GM23248 (cell line): ENCODE measurements at regions not wholly inside any gene's neighbourhood (a gene's known extent, or its start where the extent isn't known, plus 50 kb on each side); places are given as distances from the start of the nearest gene placed in this dataset.

ENCODE experiments used
- DNase-seq: peaks from one replicate; pipeline ENCODE4 v3.0.0-alpha.2; 2015
- H2AFZ ChIP-seq: fragments of 200-600 bp; sonication (generic); 2 replicates; pipeline ENCODE4 v1.6.1; 2016; ENCODE audit warnings: antibody characterized with exemption
- H3F3A ChIP-seq: fragments of 200-600 bp; sonication (generic); 2 replicates; pipeline ENCODE4 v1.6.1; 2016; ENCODE audit warnings: mild to moderate bottlenecking, antibody characterized with exemption, mixed run types; ENCODE audit not compliant: insufficient read depth
- H3K27ac ChIP-seq: fragments of 200-600 bp; sonication (generic); 2 replicates; pipeline ENCODE4 v1.5.1; 2016; ENCODE audit warnings: mild to moderate bottlenecking
- H3K27me3 ChIP-seq: fragments of 200-600 bp; sonication (generic); replicated peaks from 2 replicates; pipeline ENCODE4 v1.6.1; 2016; ENCODE audit warnings: mild to moderate bottlenecking; ENCODE audit not compliant: insufficient read depth
- H3K36me3 ChIP-seq: fragments of 200-600 bp; sonication (generic); 2 replicates; pipeline ENCODE4 v1.6.1; 2016; ENCODE audit warnings: low read depth, mild to moderate bottlenecking
- H3K4me1 ChIP-seq: fragments of 200-600 bp; sonication (generic); 2 replicates; pipeline ENCODE4 v1.6.1; 2016; ENCODE audit warnings: mild to moderate bottlenecking; ENCODE audit not compliant: insufficient read depth
- H3K4me2 ChIP-seq: fragments of 200-600 bp; sonication (generic); one replicate; pipeline ENCODE4 v1.6.1; 2016; ENCODE audit warnings: mild to moderate bottlenecking; ENCODE audit not compliant: unreplicated experiment
- H3K4me3 ChIP-seq: fragments of 200-600 bp; sonication (generic); 2 replicates; pipeline ENCODE4 v1.5.1; 2016; ENCODE audit warnings: mild to moderate bottlenecking
- H3K79me2 ChIP-seq: fragments of 200-600 bp; sonication (generic); 2 replicates; pipeline ENCODE4 v1.6.1; 2016; ENCODE audit warnings: mild to moderate bottlenecking; ENCODE audit not compliant: insufficient read depth
- H3K9ac ChIP-seq: fragments of 200-600 bp; sonication (generic); 2 replicates; pipeline ENCODE4 v1.6.1; 2016; ENCODE audit warnings: mild to moderate bottlenecking
- H3K9me2 ChIP-seq: fragments of 200-600 bp; sonication (generic); 2 replicates; pipeline ENCODE4 v1.6.1; 2016; ENCODE audit warnings: mixed run types, mild to moderate bottlenecking, moderate library complexity; ENCODE audit not compliant: insufficient read depth
- H3K9me3 ChIP-seq: fragments of 200-600 bp; sonication (generic); one replicate; pipeline ENCODE4 v1.6.1; 2017; ENCODE audit warnings: low read depth
- H4K20me1 ChIP-seq: fragments of 200-600 bp; sonication (generic); 2 replicates; pipeline ENCODE4 v1.6.0; 2016; ENCODE audit not compliant: insufficient read depth
- EZH2 ChIP-seq: fragments of 200-600 bp; sonication (generic); IDR thresholded peaks from 2 replicates; pipeline ENCODE4 v1.6.1; 2018; ENCODE audit warnings: antibody characterized with exemption, mild to moderate bottlenecking; ENCODE audit not compliant: insufficient read depth, poor library complexity, severe bottlenecking
- EZH2phosphoT487 ChIP-seq: fragments of 200-600 bp; sonication (generic); IDR thresholded peaks from 2 replicates; pipeline ENCODE4 v1.6.1; 2018; ENCODE audit warnings: antibody characterized with exemption, moderate library complexity, mild to moderate bottlenecking, low read depth; ENCODE audit not compliant: insufficient read depth
- WGBS, 2 experiments: methylation state at CpG; one replicate each; pipeline ENCODE4 v1.1.6; 2015 to 2017; ENCODE audit warnings: low lambda C conversion rate in 2 of 2, low coverage in 1 of 2; ENCODE audit errors: missing lambda C conversion rate in 2 of 2; 5-methylcytosine and 5-hydroxymethylcytosine counted together
- in situ Hi-C: fragments of 300-500 bp; cut with MboI; formaldehyde crosslinking; loops from 2 replicates; pipeline ENCODE4 v1.15.0; 2020

DNA sequence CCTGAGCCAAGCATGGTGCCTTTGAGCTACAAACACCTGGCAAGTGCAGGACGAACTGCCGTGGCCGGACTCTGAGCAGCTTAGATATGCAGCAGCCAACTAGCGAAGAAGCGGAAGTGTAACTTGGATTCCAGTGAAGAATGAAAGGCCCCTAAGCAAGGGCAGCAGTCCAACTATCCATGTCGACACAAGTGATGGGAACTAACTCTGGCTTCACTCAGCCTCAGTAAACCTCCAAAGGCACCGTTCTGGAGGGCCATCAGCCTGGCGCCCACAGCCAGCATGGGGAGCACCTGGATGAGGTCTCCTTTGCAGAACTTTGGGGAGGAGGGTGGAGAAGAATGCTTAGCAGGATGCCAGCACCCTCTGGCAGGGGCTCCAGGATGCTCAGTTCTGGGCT lies 78.4 kb upstream of the MLN start:
- Histone ChIP-seq H3K9ac (no peak overlapping the region), H3K9me2 (no peaks in the 10 kb centered on the region), H3K79me2 (no peaks in the 10 kb centered on the region), H3K27ac (no peak overlapping the region), H3F3A (peaks cover 23% of the 10 kb centered on the region), H3K36me3 (no peaks in the 10 kb centered on the region), H3K27me3 (0 out of 2 replicates have a peak, but pooled peaks cover 4% of the 10 kb centered on the region), H2AFZ (no peak overlapping the region), H3K4me2 (no peak overlapping the region), H4K20me1 (no peaks in the 10 kb centered on the region), H3K4me1 (peaks cover 27% of the 10 kb centered on the region), H3K9me3 (no peaks in the 10 kb centered on the region), H3K4me3 (no peak overlapping the region)
- TF ChIP-seq EZH2: no peak
- TF ChIP-seq EZH2phosphoT487: no peak
- in situ Hi-C loops: no loop called here
- WGBS, 2 experiments: 85 to 90% methylated on average over 8 of the region's 8 CpGs
- no peak for DNase-seq

- WGBS, 2 experiments: 90 to 95% methylated on average over 12 of the region's 12 CpGs
- H3K27ac ChIP-seq: no peak overlapping the region
- no peaks in the 10 kb centered on the region for H3K36me3 ChIP-seq
Measured at GRCh38 chr6:33880766-33881165, 77.0 kb upstream of the MLN start.

DNA sequence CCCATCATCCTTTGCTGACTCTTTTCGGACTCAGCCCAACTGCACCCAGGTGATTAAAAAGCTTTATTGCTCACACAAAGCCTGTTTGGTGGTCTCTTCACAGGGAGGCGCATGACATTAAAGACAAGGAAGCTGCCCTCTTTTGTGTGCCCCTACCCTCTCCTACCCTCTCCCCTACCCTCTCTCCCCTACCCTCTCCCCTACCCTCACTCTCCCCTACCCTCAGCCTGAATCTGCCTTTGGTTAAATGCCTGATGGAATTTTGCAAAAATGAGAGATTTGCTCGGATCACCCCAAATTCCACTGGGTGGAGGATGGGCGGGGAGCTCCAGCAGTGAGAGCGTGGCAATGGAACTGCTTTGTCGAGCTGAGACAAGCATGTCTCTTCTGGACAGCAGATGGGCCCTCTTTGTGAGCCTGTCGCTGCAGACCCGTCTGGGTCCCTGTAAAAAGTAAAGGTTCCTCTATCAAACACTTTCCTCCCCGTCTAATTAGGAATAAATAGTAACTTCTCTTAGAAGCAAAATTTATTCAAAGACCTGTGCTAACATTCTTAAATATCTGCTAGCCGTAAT lies 76.4 kb upstream of the MLN start:
- Histone ChIP-seq H3K9me2 (no peaks in the 10 kb centered on the region), H3K9me3 (no peaks in the 10 kb centered on the region), H3K9ac (no peak overlapping the region), H3K4me1 (peaks cover 9% of the 10 kb centered on the region), H3K79me2 (no peaks in the 10 kb centered on the region), H3K36me3 (no peaks in the 10 kb centered on the region), H3F3A (peaks cover 4% of the 10 kb centered on the region; the same call in 1 of the 2 replicates), H3K27me3 (0 out of 2 replicates have a peak, but pooled peaks cover 4% of the 10 kb centered on the region), H3K27ac (no peak overlapping the region), H3K4me2 (no peak overlapping the region), H4K20me1 (no peaks in the 10 kb centered on the region), H3K4me3 (no peak overlapping the region), H2AFZ (no peak overlapping the region)
- in situ Hi-C loops: no loop called here
- no peak for TF ChIP-seq EZH2phosphoT487
- no peak for TF ChIP-seq EZH2
- 78 to 82% methylated on average over 10 of the region's 10 CpGs for WGBS, 2 experiments
- DNase-seq: no peak

More at GRCh38 chr6:33880766-33881165, 77.0 kb upstream of the MLN start:
- H3F3A ChIP-seq: peaks cover 9% of the 10 kb centered on the region
- H3K9ac ChIP-seq: no peak overlapping the region
- no peak overlapping the region for H3K4me2 ChIP-seq
- in situ Hi-C loops: no loop called here
- H3K4me3 ChIP-seq: no peak overlapping the region
- H3K27me3 ChIP-seq: 0 out of 2 replicates have a peak, but pooled peaks cover 4% of the 10 kb centered on the region
- DNase-seq: no peak
- TF ChIP-seq EZH2: no peak
- no peak for TF ChIP-seq EZH2phosphoT487
- H4K20me1 ChIP-seq: no peaks in the 10 kb centered on the region
- no peaks in the 10 kb centered on the region for H3K9me2 ChIP-seq
- H2AFZ ChIP-seq: no peak overlapping the region
- H3K9me3 ChIP-seq: no peaks in the 10 kb centered on the region
- no peaks in the 10 kb centered on the region for H3K79me2 ChIP-seq
- H3K4me1 ChIP-seq: peaks cover 15% of the 10 kb centered on the region

- no peak for DNase-seq
- Histone ChIP-seq H3K36me3 (no peaks in the 10 kb centered on the region), H2AFZ (no peak overlapping the region), H3K4me2 (no peak overlapping the region), H3K4me1 (no peaks in the 10 kb centered on the region), H3K79me2 (no peaks in the 10 kb centered on the region), H3K27me3 (0 out of 2 replicates have a peak, but pooled peaks cover 11% of the 10 kb centered on the region), H3K9ac (no peak overlapping the region), H3F3A (no peaks in the 10 kb centered on the region), H3K4me3 (no peak overlapping the region), H3K9me3 (no peaks in the 10 kb centered on the region), H3K9me2 (no peaks in the 10 kb centered on the region), H4K20me1 (no peaks in the 10 kb centered on the region), H3K27ac (no peak overlapping the region)
- TF ChIP-seq EZH2 (no peak), EZH2phosphoT487 (no peak)
- 77 to 78% methylated on average over 4 of the region's 4 CpGs for WGBS, 2 experiments
- in situ Hi-C loops: no loop called here
Measured at GRCh38 chr6:33878562-33878961, 74.8 kb upstream of the MLN start.
